ENCODE measurements at regions not wholly inside any gene's neighbourhood (a gene's known extent, or its start where the extent isn't known, plus 50 kb on each side); places are given as distances from the start of the nearest gene placed in this dataset.

- no peak for TF ChIP-seq CTCF (IDR thresholded peaks at IDR 0.05)
- no peak for TF ChIP-seq POLR2A (IDR thresholded peaks at IDR 0.05)
- TF ChIP-seq POLR2AphosphoS5 (IDR thresholded peaks at IDR 0.05) = no peak
- TF ChIP-seq EP300 (IDR thresholded peaks at IDR 0.05) = no peak
Measured at GRCh38 chr11:92808022-92808421, 161.4 kb upstream of the MTNR1B start.

All from upper lobe of left lung (tissue), 4 donors.